ENCODE measurements at regions not wholly inside any gene's neighbourhood (a gene's known extent, or its start where the extent isn't known, plus 50 kb on each side); places are given as distances from the start of the nearest gene placed in this dataset.

- Histone ChIP-seq H3K56ac (replicated peaks; ENCODE audit: insufficient read length, low read depth, low read length) (no peak overlapping the region), H4K20me1 (replicated peaks in 1 of 2; ENCODE audit: control insufficient read depth in 1 of 2, insufficient read depth in 2 of 2, low read length in 2 of 2) (no peaks in the 10 kb centered on the region), H4K91ac (replicated peaks; ENCODE audit: insufficient read length, low read length) (no peak overlapping the region), H4K8ac (ENCODE audit: extremely low read depth, insufficient read depth, low read length) (no peak overlapping the region), H3K23ac (ENCODE audit: insufficient read length) (no peak overlapping the region), H3K4me1 (replicated peaks in 1 of 4; ENCODE audit: control insufficient read depth in 3 of 4, insufficient read depth in 4 of 4, low read length in 3 of 4) (peaks cover 0 to 5% (median 3%) of the 10 kb centered on the region in 4 experiments; a peak in 4 of 7 replicates), H3K4me3 (ENCODE audit: extremely low read depth in 1 of 4, insufficient read depth in 2 of 4, low read depth in 3 of 4, low read length in 4 of 4) (no peak overlapping the region), H3K9ac (replicated peaks in 1 of 4; ENCODE audit: extremely low read depth in 1 of 4, low read depth in 3 of 4, low read length in 3 of 4) (no peak overlapping the region), H2BK5ac (ENCODE audit: low read depth, low read length) (no peak overlapping the region), H3K27ac (ENCODE audit: low read depth, low read length) (no peak overlapping the region), H2BK20ac (ENCODE audit: low read length) (no peak overlapping the region), H3K79me1 (ENCODE audit: low read depth, low read length) (no peaks in the 10 kb centered on the region), H3K23me2 (ENCODE audit: low read depth, low read length) (no peaks in the 10 kb centered on the region), H3K79me2 (ENCODE audit: control insufficient read depth in 1 of 2, insufficient read depth in 2 of 2, low read length in 2 of 2) (no peaks in the 10 kb centered on the region), H2BK15ac (ENCODE audit: low read length) (no peak overlapping the region), H3K14ac (ENCODE audit: insufficient read length) (no peak overlapping the region), H2AK5ac (ENCODE audit: low read depth, low read length) (no peak overlapping the region), H3K9me3 (ENCODE audit: insufficient read depth in 2 of 2, low read depth in 1 of 2, low read length in 1 of 2) (no peaks in the 10 kb centered on the region), H3K27me3 (replicated peaks in 1 of 4; ENCODE audit: control insufficient read depth in 3 of 4, extremely low read depth in 1 of 4, insufficient read depth in 3 of 4, low read length in 3 of 4) (no peaks in the 10 kb centered on the region), H3K4me2 (ENCODE audit: insufficient read depth in 1 of 2, low read depth in 2 of 2, low read length in 2 of 2) (no peak overlapping the region), H2BK12ac (ENCODE audit: low read depth, low read length) (no peak overlapping the region), H2BK120ac (replicated peaks; ENCODE audit: low read depth, low read length) (no peak overlapping the region), H3K18ac (ENCODE audit: extremely low read depth, low read length) (no peak overlapping the region), H3K4ac (replicated peaks; ENCODE audit: insufficient read length, low read depth, low read length) (no peak overlapping the region), H2AFZ (ENCODE audit: low read length) (no peak overlapping the region), H4K5ac (ENCODE audit: insufficient read length, low read depth, low read length) (no peak overlapping the region), H3K36me3 (ENCODE audit: control insufficient read depth in 2 of 4, insufficient read depth in 4 of 4, low read length in 3 of 4) (no peaks in the 10 kb centered on the region)
- CTCF ChIA-PET (ENCODE audit: partially characterized antibody), result no interaction called here
- FAIRE-seq, result no peak
- no peak for DNase-seq (ENCODE audit: low read depth in 1 of 2, low spot score in 2 of 2)
- no peak for TF ChIP-seq SRF (IDR thresholded peaks at IDR 0.05; ENCODE audit: low read depth, low read length)
- no peak for TF ChIP-seq TAF1 (IDR thresholded peaks at IDR 0.05; ENCODE audit: low read depth, low read length)
- TF ChIP-seq ZNF274 (IDR thresholded peaks at IDR 0.05; ENCODE audit: borderline replicate concordance, extremely low read depth, low read length), result no peak
- no peak for TF ChIP-seq CHD1 (IDR thresholded peaks at IDR 0.05; ENCODE audit: low read depth, low read length)
- no peak for TF ChIP-seq EZH2 (IDR thresholded peaks at IDR 0.05; ENCODE audit: low read depth, low read length, severe bottlenecking)
- no peak for TF ChIP-seq HDAC6 (IDR thresholded peaks at IDR 0.05; ENCODE audit: low read depth, low read length)
- TF ChIP-seq KDM4A (IDR thresholded peaks at IDR 0.05; ENCODE audit: low read depth, low read length, severe bottlenecking), result no peak
- no peak for TF ChIP-seq NRF1 (IDR thresholded peaks at IDR 0.05; ENCODE audit: low read depth, low read length)
- TF ChIP-seq TBP (IDR thresholded peaks at IDR 0.05; ENCODE audit: low read depth, low read length), result no peak
- no peak for TF ChIP-seq USF2 (IDR thresholded peaks at IDR 0.05; ENCODE audit: low read length)
- TF ChIP-seq TEAD4 (IDR thresholded peaks at IDR 0.05; ENCODE audit: low read depth, low read length), result no peak
- WGBS, 2 experiments (ENCODE audit: extremely low coverage in 1 of 2, insufficient coverage in 1 of 2, insufficient read length in 1 of 2, insufficient replicate concordance in 2 of 2, low coverage in 1 of 2, low lambda C conversion rate in 2 of 2, missing lambda C conversion rate in 1 of 2), result 87% methylated on average over 2 of the region's 2 CpGs; no CpG with 5 or more reads in 1 of the 2 experiments
- POLR2A ChIA-PET (ENCODE audit: partially characterized antibody), result no interaction called here
Observed at GRCh38 chr3:152058856-152059255, 185.4 kb downstream of the SUCNR1 start.
